Ishikawa (cell line): ENCODE measurements at regions not wholly inside any gene's neighbourhood (a gene's known extent, or its start where the extent isn't known, plus 50 kb on each side); places are given as distances from the start of the nearest gene placed in this dataset.

ENCODE experiments used
- CEBPB ChIP-seq: IDR thresholded peaks from 2 replicates; pipeline ENCODE4 v1.6.1; 2012
- CREB1 ChIP-seq: IDR thresholded peaks from 2 replicates; pipeline ENCODE4 v1.6.1; 2012; ENCODE audit warnings: low read depth
- EGR1 ChIP-seq: IDR thresholded peaks from 2 replicates; pipeline ENCODE4 v1.6.1; 2012
- EP300 ChIP-seq: IDR thresholded peaks from 2 replicates; pipeline ENCODE4 v1.6.1; 2012; ENCODE audit warnings: borderline replicate concordance
- FOXM1 ChIP-seq: IDR thresholded peaks from 2 replicates; pipeline ENCODE4 v1.6.1; 2012; ENCODE audit warnings: low read depth, borderline replicate concordance
- NFIC ChIP-seq: IDR thresholded peaks from 2 replicates; pipeline ENCODE4 v1.6.1; 2012
- RAD21 ChIP-seq: IDR thresholded peaks from 2 replicates; pipeline ENCODE4 v1.6.1; 2012; ENCODE audit warnings: low read depth
- TAF1 ChIP-seq: IDR thresholded peaks from 2 replicates; pipeline ENCODE4 v1.6.1; 2012; ENCODE audit warnings: low read depth, mild to moderate bottlenecking
- TCF12 ChIP-seq: IDR thresholded peaks from 2 replicates; pipeline ENCODE4 v1.6.1; 2012; ENCODE audit warnings: low read depth
- TEAD4 ChIP-seq: IDR thresholded peaks from 2 replicates; pipeline ENCODE4 v1.6.1; 2012
- YY1 ChIP-seq: IDR thresholded peaks from 2 replicates; pipeline ENCODE4 v1.6.1; 2012; ENCODE audit warnings: low read depth
- ZBTB7A ChIP-seq: IDR thresholded peaks from 2 replicates; pipeline ENCODE4 v1.6.1; 2012; ENCODE audit warnings: low read depth
- TF ChIP-seq, protein P1 (sequence below): IDR thresholded peaks from 2 replicates; pipeline ENCODE4 v1.6.1; 2012; ENCODE audit warnings: low read depth, mild to moderate bottlenecking
- TF ChIP-seq, protein P2 (sequence below): IDR thresholded peaks from 2 replicates; pipeline ENCODE4 v1.6.1; 2012
- TF ChIP-seq, protein P3 (sequence below): IDR thresholded peaks from 2 replicates; pipeline ENCODE4 v1.6.1; 2012

DNA sequence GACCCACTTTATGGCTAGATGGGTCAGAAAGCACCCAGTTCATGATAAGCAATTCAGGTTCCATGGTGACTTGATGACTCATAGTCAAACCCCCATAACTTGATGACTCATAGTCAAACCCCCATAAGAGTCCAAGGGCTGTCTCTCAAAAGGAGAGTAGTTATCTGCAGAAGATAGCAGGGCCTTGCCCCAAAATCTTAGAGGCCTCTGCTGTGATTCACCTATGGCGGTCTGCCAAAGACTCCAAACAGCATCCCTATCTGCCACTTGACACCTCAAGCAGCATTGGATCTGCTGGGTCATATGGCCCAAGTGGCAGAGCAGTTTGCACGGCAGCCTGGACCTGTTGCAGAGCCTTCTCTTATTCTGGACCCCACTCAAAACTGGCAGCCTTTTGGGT is 395.2 kb upstream of the KIF2A start:
- TF ChIP-seq CREB1, result no peak
- TF ChIP-seq RAD21, result no peak
- TF ChIP-seq, protein P1, sequence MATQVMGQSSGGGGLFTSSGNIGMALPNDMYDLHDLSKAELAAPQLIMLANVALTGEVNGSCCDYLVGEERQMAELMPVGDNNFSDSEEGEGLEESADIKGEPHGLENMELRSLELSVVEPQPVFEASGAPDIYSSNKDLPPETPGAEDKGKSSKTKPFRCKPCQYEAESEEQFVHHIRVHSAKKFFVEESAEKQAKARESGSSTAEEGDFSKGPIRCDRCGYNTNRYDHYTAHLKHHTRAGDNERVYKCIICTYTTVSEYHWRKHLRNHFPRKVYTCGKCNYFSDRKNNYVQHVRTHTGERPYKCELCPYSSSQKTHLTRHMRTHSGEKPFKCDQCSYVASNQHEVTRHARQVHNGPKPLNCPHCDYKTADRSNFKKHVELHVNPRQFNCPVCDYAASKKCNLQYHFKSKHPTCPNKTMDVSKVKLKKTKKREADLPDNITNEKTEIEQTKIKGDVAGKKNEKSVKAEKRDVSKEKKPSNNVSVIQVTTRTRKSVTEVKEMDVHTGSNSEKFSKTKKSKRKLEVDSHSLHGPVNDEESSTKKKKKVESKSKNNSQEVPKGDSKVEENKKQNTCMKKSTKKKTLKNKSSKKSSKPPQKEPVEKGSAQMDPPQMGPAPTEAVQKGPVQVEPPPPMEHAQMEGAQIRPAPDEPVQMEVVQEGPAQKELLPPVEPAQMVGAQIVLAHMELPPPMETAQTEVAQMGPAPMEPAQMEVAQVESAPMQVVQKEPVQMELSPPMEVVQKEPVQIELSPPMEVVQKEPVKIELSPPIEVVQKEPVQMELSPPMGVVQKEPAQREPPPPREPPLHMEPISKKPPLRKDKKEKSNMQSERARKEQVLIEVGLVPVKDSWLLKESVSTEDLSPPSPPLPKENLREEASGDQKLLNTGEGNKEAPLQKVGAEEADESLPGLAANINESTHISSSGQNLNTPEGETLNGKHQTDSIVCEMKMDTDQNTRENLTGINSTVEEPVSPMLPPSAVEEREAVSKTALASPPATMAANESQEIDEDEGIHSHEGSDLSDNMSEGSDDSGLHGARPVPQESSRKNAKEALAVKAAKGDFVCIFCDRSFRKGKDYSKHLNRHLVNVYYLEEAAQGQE, result no peak
- no peak for TF ChIP-seq EGR1
- TF ChIP-seq, protein P2, sequence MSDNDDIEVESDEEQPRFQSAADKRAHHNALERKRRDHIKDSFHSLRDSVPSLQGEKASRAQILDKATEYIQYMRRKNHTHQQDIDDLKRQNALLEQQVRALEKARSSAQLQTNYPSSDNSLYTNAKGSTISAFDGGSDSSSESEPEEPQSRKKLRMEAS, result no peak
- TF ChIP-seq EP300, result no peak
- TF ChIP-seq YY1, result no peak
- TF ChIP-seq TEAD4, result no peak

DNA sequence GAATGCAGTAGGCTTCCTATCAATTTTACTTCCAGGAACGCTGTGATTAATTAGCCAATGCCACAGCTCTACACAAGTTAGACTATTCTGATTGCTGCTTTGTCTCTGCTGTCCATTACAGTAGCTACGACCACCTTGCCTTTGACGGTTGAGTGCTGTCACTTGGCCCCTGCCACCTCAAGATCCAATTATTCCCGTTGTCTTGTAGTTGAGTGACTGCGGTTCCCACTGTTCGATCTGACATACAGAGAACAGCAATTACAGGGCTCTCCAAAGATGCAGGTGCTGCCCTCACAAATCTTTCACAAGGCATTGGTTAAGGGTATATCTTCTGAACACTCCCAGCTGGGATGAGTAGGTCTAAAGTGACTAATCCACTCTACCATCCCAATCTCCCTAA is 393.4 kb upstream of the KIF2A start:
- TF ChIP-seq YY1, result no peak
- TF ChIP-seq, protein P3, sequence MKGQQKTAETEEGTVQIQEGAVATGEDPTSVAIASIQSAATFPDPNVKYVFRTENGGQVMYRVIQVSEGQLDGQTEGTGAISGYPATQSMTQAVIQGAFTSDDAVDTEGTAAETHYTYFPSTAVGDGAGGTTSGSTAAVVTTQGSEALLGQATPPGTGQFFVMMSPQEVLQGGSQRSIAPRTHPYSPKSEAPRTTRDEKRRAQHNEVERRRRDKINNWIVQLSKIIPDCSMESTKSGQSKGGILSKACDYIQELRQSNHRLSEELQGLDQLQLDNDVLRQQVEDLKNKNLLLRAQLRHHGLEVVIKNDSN, result no peak
- TF ChIP-seq TCF12, result no peak
- TF ChIP-seq FOXM1, result no peak
- no peak for TF ChIP-seq NFIC
- no peak for TF ChIP-seq TAF1
- no peak for TF ChIP-seq RAD21
- no peak for TF ChIP-seq CEBPB
- TF ChIP-seq, protein P2, result no peak
- TF ChIP-seq EP300, result no peak
- TF ChIP-seq, protein P1, result no peak
- no peak for TF ChIP-seq EGR1
- no peak for TF ChIP-seq ZBTB7A
- no peak for TF ChIP-seq CREB1
- no peak for TF ChIP-seq TEAD4

DNA sequence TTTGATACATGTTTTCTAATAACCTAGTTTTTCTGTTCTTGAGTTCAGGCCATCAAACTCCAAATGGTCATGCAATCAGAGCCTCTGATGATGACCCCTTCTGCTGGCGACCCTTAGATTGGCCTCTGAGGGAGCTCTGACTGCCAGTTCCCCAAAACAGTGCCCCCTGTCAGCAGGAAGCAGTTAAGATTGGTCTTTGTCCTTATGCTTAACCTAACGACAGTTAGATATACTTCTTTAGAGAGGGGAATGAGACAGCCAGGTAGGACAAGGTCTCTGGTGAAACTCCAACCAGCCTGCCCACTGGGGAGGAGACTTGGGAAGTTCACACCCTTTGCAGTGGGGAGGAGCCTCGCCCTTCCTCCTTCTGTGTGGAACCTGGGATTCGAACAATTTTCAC is 390.4 kb upstream of the KIF2A start:
- TF ChIP-seq EP300, result no peak
- TF ChIP-seq, protein P3, result no peak
- no peak for TF ChIP-seq CEBPB

DNA sequence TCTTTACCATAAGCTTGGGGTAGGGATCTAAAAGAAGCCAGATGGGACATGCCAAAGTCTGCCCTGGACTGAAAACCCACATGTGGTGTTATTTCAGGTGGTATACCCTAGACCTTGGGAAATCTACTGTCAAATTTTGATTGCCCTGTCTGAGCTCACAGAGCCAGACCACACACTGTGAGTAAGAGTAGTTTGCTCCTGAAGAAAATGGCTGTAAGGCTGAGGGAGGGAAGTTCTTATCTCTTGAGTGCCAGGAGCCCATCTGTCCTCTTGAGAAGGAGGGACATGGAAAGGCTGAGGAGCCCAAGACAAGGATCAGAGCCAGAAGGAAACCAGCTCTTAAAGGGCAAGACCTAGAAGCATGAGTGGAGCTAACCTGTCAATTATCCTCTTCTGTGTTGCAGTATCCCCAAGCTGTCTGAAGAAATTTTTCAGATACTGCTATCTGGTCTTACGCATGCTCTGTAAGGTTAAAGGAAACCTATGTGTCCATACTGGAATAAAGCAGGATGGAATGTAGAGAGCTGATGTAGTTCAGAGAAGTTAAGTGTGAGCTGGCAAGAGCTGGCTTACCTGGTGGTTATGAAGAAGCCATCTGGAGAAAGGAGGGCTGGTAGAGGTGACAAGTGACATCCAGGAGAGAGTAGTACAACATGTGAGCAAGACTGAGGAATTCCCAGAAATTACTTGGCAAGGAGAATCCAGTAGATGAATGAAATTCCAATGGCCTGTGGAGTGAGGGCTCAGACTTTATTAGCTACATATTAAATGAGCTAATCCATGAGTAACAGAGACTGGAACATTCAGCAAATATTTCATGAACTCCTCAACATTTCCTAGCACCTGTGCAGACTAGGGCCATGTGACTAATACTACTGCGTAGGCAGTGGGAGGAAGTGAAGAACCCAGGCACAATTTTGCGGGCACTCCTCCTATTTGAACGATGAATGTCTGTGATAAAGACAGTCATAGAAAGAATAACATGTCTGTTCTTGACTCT is 389.1 kb upstream of the KIF2A start:
- TF ChIP-seq, protein P1, result no peak
- no peak for TF ChIP-seq EGR1
- TF ChIP-seq TCF12, result no peak
- no peak for TF ChIP-seq YY1
- TF ChIP-seq EP300, result no peak
- TF ChIP-seq FOXM1, result no peak
- TF ChIP-seq TAF1, result no peak
- no peak for TF ChIP-seq CREB1
- TF ChIP-seq, protein P3, result no peak
- no peak for TF ChIP-seq RAD21
- no peak for TF ChIP-seq CEBPB
- TF ChIP-seq, protein P2, result no peak
- no peak for TF ChIP-seq TEAD4
- no peak for TF ChIP-seq NFIC
- TF ChIP-seq ZBTB7A, result no peak
